ENCODE measurements at regions not wholly inside any gene's neighbourhood (a gene's known extent, or its start where the extent isn't known, plus 50 kb on each side); places are given as distances from the start of the nearest gene placed in this dataset.
A peak's percentile ranks its signal among the peaks of the same experiment; 100 is the strongest.

GRCh38 chr5:82851471-82851870 lies 225.7 kb downstream of the TMEM167A start:
- Mint-ChIP-seq H3K36me3 (ENCODE audit: low read depth) (peaks cover 4% of the 10 kb centered on the region), H3K9me3 (peaks cover 11% of the 10 kb centered on the region), H3K27me3 (ENCODE audit: low read depth) (no peaks in the 10 kb centered on the region), H3K27ac (peak overlapping the region; percentile 70 to 88 (median 88)), H3K4me1 (peaks cover 46% of the 10 kb centered on the region), H3K4me3 (no peak overlapping the region)
- no peak for TF ChIP-seq CTCF (IDR thresholded peaks at IDR 0.05; ENCODE audit: unreplicated experiment in 3 of 3)

DNA sequence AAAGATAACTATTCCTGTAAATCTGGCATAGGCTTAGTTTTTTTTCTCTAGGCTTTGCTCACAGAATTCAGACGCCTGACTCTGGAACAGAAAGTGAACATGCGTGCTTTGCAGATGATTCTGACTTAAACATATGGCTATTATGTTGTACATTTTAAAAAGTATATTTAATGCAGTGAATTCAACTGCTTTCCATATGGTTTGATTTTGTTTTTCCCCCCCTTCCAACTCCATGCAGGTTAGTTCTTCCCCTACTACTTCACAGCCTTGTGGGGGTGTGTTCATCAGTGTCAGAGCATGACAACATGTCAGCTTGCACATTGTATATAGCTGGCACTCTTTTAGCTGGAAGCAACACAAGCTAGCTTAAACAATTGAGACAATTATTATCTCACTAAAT lies 226.8 kb downstream of the TMEM167A start:
- Mint-ChIP-seq H3K9me3 (peaks cover 13% of the 10 kb centered on the region), H3K36me3 (ENCODE audit: low read depth) (peaks cover 5% of the 10 kb centered on the region), H3K4me1 (peaks cover 37% of the 10 kb centered on the region), H3K27ac (peak overlapping the region; percentile 80 to 88 (median 85)), H3K27me3 (ENCODE audit: low read depth) (no peaks in the 10 kb centered on the region), H3K4me3 (no peak overlapping the region)
- no peak for TF ChIP-seq CTCF (IDR thresholded peaks at IDR 0.05; ENCODE audit: unreplicated experiment in 3 of 3)

GRCh38 chr5:82849885-82850284 lies 227.3 kb downstream of the TMEM167A start:
- peak overlapping the region; percentile 80 to 88 (median 85) for H3K27ac Mint-ChIP-seq
- no peak for TF ChIP-seq CTCF (IDR thresholded peaks at IDR 0.05; ENCODE audit: unreplicated experiment in 3 of 3)
- H3K9me3 Mint-ChIP-seq: peaks cover 13% of the 10 kb centered on the region
- H3K36me3 Mint-ChIP-seq (ENCODE audit: low read depth): peaks cover 5% of the 10 kb centered on the region
- no peak overlapping the region for H3K4me3 Mint-ChIP-seq
- H3K4me1 Mint-ChIP-seq: peaks cover 32% of the 10 kb centered on the region
- no peaks in the 10 kb centered on the region for H3K27me3 Mint-ChIP-seq (ENCODE audit: low read depth)

DNA sequence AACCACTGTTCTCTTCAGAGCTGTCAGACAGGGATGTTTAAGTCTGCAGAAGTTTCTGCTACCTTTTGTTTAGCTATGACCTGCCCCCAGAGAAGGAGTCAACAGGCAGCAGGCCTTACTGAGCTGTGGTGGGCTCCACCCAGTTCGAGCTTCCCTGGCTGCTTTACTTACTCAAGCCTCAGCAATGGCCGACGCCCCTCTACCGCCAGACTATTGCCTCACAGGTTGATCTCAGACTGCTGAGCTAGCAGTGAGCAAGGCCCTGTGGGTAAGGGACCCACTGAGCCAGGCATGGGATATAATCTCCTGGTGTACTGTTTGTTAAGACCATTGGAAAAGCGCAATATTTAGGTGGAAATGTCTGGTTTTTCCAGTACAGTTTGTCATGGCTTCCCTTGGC lies 229.6 kb downstream of the TMEM167A start:
- Mint-ChIP-seq H3K27ac (no peak overlapping the region), H3K27me3 (ENCODE audit: low read depth) (no peaks in the 10 kb centered on the region), H3K36me3 (ENCODE audit: low read depth) (peaks cover 5% of the 10 kb centered on the region), H3K4me3 (no peak overlapping the region), H3K9me3 (peaks cover 13% of the 10 kb centered on the region), H3K4me1 (peaks cover 22% of the 10 kb centered on the region)
- TF ChIP-seq CTCF (IDR thresholded peaks at IDR 0.05; ENCODE audit: unreplicated experiment in 3 of 3): no peak

GRCh38 chr5:82839881-82840280 lies 237.3 kb downstream of the TMEM167A start:
- H3K4me3 Mint-ChIP-seq: no peak overlapping the region
- H3K36me3 Mint-ChIP-seq (ENCODE audit: low read depth): peaks cover 8% of the 10 kb centered on the region
- peaks cover 6% of the 10 kb centered on the region for H3K4me1 Mint-ChIP-seq
- peak overlapping the region in 2 of 3 experiments; percentile 7 to 27 for H3K27ac Mint-ChIP-seq
- H3K9me3 Mint-ChIP-seq: peaks cover 14% of the 10 kb centered on the region
- no peak for TF ChIP-seq CTCF (IDR thresholded peaks at IDR 0.05; ENCODE audit: unreplicated experiment in 3 of 3)
- no peaks in the 10 kb centered on the region for H3K27me3 Mint-ChIP-seq (ENCODE audit: low read depth)

- Mint-ChIP-seq H3K4me1 (peaks cover 6% of the 10 kb centered on the region), H3K36me3 (ENCODE audit: low read depth) (peaks cover 8% of the 10 kb centered on the region), H3K27me3 (ENCODE audit: low read depth) (no peaks in the 10 kb centered on the region), H3K4me3 (no peak overlapping the region), H3K27ac (no peak overlapping the region), H3K9me3 (peaks cover 27% of the 10 kb centered on the region)
- TF ChIP-seq CTCF (IDR thresholded peaks at IDR 0.05; ENCODE audit: unreplicated experiment in 3 of 3): no peak
These were observed 241.7 kb downstream of the TMEM167A start for GRCh38 chr5:82835488-82835887.

All from nephron (organoid).